ENCODE measurements at regions not wholly inside any gene's neighbourhood (a gene's known extent, or its start where the extent isn't known, plus 50 kb on each side); places are given as distances from the start of the nearest gene placed in this dataset.

- TF ChIP-seq CTCF (conservative IDR thresholded peaks at IDR 0.05 in 1 of 2, IDR thresholded peaks at IDR 0.05 in 1 of 2; ENCODE audit: low read depth in 1 of 2, low read length in 2 of 2) (no peak), EZH2 (IDR thresholded peaks at IDR 0.05; ENCODE audit: low read length, missing control alignments) (no peak)
These were observed 156.8 kb upstream of the CLEC14A start for GRCh38 chr14:38412654-38413053.

Measured in fibroblast of lung (primary cell).